OCI-LY3 (cell line): ENCODE measurements at regions not wholly inside any gene's neighbourhood (a gene's known extent, or its start where the extent isn't known, plus 50 kb on each side); places are given as distances from the start of the nearest gene placed in this dataset.

Source experiments
- H2AFZ ChIP-seq: fragments of 200-600, 300-600 bp; shearing (Covaris generic); 2 replicates; pipeline ENCODE4 v1.6.0; 2014; ENCODE audit warnings: antibody characterized with exemption, low read depth, low read length
- H3K27ac ChIP-seq: fragments of 200-600, 300-600 bp; sonication (generic); 2 replicates; pipeline ENCODE4 v1.5.1; 2014; ENCODE audit warnings: mild to moderate bottlenecking, low read length, moderate library complexity, mixed read lengths
- H3K27me3 ChIP-seq: fragments of 200-600, 300-600 bp; sonication (generic); 2 replicates; pipeline ENCODE4 v1.6.1; 2014; ENCODE audit warnings: low read depth, low read length, mixed read lengths
- H3K36me3 ChIP-seq: fragments of 200-600, 300-600 bp; sonication (generic); replicated peaks from 2 replicates; pipeline ENCODE3; 2014; ENCODE audit warnings: low read depth, low read length, mixed read lengths
- H3K4me1 ChIP-seq: fragments of 300-600, 200-600 bp; sonication (generic); 2 replicates; pipeline ENCODE4 v1.6.1; 2014; ENCODE audit warnings: low read length, mixed read lengths
- H3K4me2 ChIP-seq: fragments of 200-600, 300-600 bp; sonication (generic); 2 replicates; pipeline ENCODE4 v1.6.1; 2014; ENCODE audit warnings: low read length, mixed read lengths
- H3K4me3 ChIP-seq: fragments of 300-600, 200-600 bp; sonication (generic); 2 replicates; pipeline ENCODE4 v1.5.1; 2014; ENCODE audit warnings: antibody characterized with exemption, mild to moderate bottlenecking, low read length, moderate library complexity
- H3K79me2 ChIP-seq: fragments of 300-600, 200-600 bp; shearing (Covaris generic); 2 replicates; pipeline ENCODE4 v1.6.1; 2014; ENCODE audit warnings: mild to moderate bottlenecking, low read length, mixed read lengths
- H3K9ac ChIP-seq: fragments of 300-600, 200-600 bp; shearing (Covaris generic); 2 replicates; pipeline ENCODE4 v1.6.0; 2014; ENCODE audit warnings: mild to moderate bottlenecking, low read length, moderate library complexity
- H3K9me3 ChIP-seq: fragments of 200-600, 300-600 bp; shearing (Covaris generic); 2 replicates; pipeline ENCODE4 v1.6.1; 2014; ENCODE audit warnings: low read length, mixed read lengths; ENCODE audit not compliant: insufficient read depth
- H4K20me1 ChIP-seq: fragments of 200-600, 300-600 bp; sonication (generic); 2 replicates; pipeline ENCODE4 v1.6.1; 2016; ENCODE audit warnings: low read length, mixed read lengths; ENCODE audit not compliant: insufficient read depth
- EZH2phosphoT487 ChIP-seq: fragments of 200-600 bp; shearing (Covaris generic); IDR thresholded peaks from 2 replicates; pipeline ENCODE4 v1.6.1; 2018; ENCODE audit warnings: antibody characterized with exemption, mixed run types, low read depth
- TF ChIP-seq, protein P1 (sequence below): fragments of 200-600, 300-600 bp; sonication (generic); IDR thresholded peaks from 2 replicates; pipeline ENCODE4 v1.5.1; 2014; ENCODE audit warnings: antibody characterized with exemption, low read length, low read depth

DNA sequence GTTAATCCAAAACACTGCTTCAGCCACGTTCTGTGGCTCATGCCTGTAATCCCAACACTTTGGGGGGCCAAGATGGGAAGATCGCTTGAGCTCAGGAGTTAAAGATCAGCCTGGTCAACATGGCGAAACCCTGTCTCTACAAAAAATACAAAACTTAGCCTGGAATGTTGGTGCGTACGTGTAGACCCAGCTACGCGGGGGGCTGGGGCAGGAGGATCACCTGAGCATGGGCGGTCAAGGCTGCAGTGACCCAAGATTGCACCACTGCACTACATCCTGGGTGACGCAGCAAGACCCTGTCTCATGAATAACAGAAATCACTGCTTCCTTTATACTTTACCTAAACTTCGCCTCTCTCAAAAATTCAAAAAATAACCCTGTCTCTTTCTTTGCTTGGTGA lies 1325.0 kb upstream of the CADM2 start:
- H3K79me2 ChIP-seq: no peaks in the 10 kb centered on the region
- H3K9ac ChIP-seq: no peak overlapping the region
- H3K4me1 ChIP-seq: no peaks in the 10 kb centered on the region
- no peaks in the 10 kb centered on the region for H3K9me3 ChIP-seq
- H3K4me2 ChIP-seq: no peak overlapping the region
- H3K4me3 ChIP-seq: no peak overlapping the region
- no peak for TF ChIP-seq EZH2phosphoT487
- TF ChIP-seq, protein P1, sequence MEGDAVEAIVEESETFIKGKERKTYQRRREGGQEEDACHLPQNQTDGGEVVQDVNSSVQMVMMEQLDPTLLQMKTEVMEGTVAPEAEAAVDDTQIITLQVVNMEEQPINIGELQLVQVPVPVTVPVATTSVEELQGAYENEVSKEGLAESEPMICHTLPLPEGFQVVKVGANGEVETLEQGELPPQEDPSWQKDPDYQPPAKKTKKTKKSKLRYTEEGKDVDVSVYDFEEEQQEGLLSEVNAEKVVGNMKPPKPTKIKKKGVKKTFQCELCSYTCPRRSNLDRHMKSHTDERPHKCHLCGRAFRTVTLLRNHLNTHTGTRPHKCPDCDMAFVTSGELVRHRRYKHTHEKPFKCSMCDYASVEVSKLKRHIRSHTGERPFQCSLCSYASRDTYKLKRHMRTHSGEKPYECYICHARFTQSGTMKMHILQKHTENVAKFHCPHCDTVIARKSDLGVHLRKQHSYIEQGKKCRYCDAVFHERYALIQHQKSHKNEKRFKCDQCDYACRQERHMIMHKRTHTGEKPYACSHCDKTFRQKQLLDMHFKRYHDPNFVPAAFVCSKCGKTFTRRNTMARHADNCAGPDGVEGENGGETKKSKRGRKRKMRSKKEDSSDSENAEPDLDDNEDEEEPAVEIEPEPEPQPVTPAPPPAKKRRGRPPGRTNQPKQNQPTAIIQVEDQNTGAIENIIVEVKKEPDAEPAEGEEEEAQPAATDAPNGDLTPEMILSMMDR: no peak
- H2AFZ ChIP-seq: no peak overlapping the region
- H4K20me1 ChIP-seq: no peaks in the 10 kb centered on the region
- H3K36me3 ChIP-seq: no peaks in the 10 kb centered on the region
- H3K27me3 ChIP-seq: no peaks in the 10 kb centered on the region
- H3K27ac ChIP-seq: no peak overlapping the region

DNA sequence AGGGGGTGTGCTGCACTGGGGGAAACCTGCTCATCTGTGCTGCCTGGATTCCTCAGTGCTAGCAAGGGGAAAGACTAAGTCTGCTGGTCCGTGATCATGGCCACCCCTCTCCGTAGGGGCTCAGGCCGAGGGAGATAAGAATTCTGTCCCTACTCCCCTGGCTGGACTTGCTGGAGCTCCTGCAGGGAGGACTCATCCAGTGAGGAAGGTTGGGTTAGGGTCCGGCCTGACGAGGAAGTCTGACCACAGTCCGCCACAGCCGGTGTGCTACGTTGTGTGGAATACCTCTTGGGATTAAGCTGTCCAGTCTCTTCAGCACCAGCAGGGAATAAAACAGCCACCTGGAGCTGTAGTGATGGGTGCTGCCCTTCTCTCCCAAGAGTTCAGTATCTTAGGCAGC lies 1309.1 kb upstream of the CADM2 start:
- Histone ChIP-seq H3K27me3 (no peaks in the 10 kb centered on the region), H4K20me1 (no peaks in the 10 kb centered on the region)

DNA sequence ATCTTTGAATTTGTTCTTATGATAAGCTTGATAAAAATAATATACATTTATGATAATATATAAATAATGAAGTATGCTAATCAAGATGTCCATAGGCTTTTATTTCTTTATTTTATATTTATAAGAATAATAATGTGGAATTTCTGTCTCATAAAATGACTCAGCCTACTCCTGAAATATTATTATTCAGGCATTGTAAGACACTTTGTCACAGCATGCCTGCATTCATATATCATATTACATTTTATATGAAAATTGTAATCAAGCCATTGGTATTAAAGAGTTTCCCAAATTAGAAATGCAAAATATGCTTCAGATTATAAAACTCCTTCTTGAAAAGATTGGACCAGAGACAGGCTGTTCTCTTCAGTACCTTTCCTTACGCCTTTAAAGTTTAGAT lies 1303.7 kb upstream of the CADM2 start:
- Histone ChIP-seq H3K4me2 (no peak overlapping the region), H2AFZ (no peak overlapping the region), H3K79me2 (no peaks in the 10 kb centered on the region), H3K36me3 (no peaks in the 10 kb centered on the region), H3K4me1 (no peaks in the 10 kb centered on the region), H3K27me3 (no peaks in the 10 kb centered on the region), H3K9me3 (no peaks in the 10 kb centered on the region), H3K27ac (no peak overlapping the region), H4K20me1 (no peaks in the 10 kb centered on the region), H3K4me3 (no peak overlapping the region), H3K9ac (no peak overlapping the region)
- TF ChIP-seq, protein P1: no peak
- no peak for TF ChIP-seq EZH2phosphoT487

More for the DNA sequence above, 1309.1 kb upstream of the CADM2 start:
- Histone ChIP-seq H3K4me1 (no peaks in the 10 kb centered on the region), H3K79me2 (no peaks in the 10 kb centered on the region), H3K4me3 (no peak overlapping the region), H3K9ac (no peak overlapping the region), H3K4me2 (no peak overlapping the region), H3K9me3 (no peaks in the 10 kb centered on the region), H2AFZ (no peak overlapping the region), H3K36me3 (no peaks in the 10 kb centered on the region), H3K27ac (no peak overlapping the region)
- TF ChIP-seq, protein P1: no peak
- no peak for TF ChIP-seq EZH2phosphoT487

DNA sequence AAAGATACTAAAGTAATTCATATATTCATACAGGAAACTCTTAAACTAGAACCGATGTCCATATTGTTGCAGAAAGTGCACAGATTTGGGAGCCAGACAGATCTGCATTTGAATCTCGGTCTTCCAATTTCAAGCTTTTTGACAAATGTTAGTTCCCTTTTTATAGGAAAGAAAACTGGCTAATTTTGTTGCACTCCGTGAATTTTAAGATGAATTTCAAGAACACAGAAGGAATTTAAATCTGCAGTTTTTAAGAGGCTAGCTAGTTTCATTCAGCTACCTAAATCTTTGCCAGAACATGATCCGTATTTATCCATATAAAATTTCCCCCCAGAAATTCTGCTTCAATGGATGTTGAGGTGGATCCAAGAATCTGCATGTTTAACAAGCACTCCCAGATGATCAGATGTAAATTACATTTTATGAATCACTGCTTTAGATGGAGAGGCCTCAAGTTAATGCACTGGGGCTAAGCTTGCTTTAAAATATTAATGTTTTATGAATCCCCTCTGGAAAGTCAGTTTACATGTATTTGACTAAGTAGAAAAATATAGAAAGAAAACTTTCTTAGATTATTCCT lies 1296.3 kb upstream of the CADM2 start:
- no peaks in the 10 kb centered on the region for H4K20me1 ChIP-seq
- H3K9ac ChIP-seq: no peak overlapping the region
- H3K79me2 ChIP-seq: no peaks in the 10 kb centered on the region
- H3K4me2 ChIP-seq: no peak overlapping the region
- no peaks in the 10 kb centered on the region for H3K4me1 ChIP-seq
- no peak for TF ChIP-seq EZH2phosphoT487
- TF ChIP-seq, protein P1: no peak
- 0 out of 2 replicates have a peak overlapping the region, but pooled peaks have one; percentile 32 for H2AFZ ChIP-seq
- H3K4me3 ChIP-seq: no peak overlapping the region
- no peaks in the 10 kb centered on the region for H3K27me3 ChIP-seq
- H3K9me3 ChIP-seq: no peaks in the 10 kb centered on the region
- H3K36me3 ChIP-seq: no peaks in the 10 kb centered on the region
- no peak overlapping the region for H3K27ac ChIP-seq
